Ovary (tissue), 7 donors: ENCODE measurements at regions not wholly inside any gene's neighbourhood (a gene's known extent, or its start where the extent isn't known, plus 50 kb on each side); places are given as distances from the start of the nearest gene placed in this dataset.
A peak's percentile ranks its signal among the peaks of the same experiment; 100 is the strongest.

Source experiments
- DNase-seq, 5 donors: peaks; one replicate each; pipeline ENCODE4 v3.0.0-alpha.2; 2019 to 2020
- H3K27ac ChIP-seq, 2 donors: fragments of 200-600 bp; one replicate each; pipeline versions ENCODE4 v1.5.1 to v1.8.0; 2019 to 2022
- H3K27me3 ChIP-seq: fragments of 200-600 bp; one replicate; pipeline ENCODE4 v1.8.0; 2022
- H3K36me3 ChIP-seq: fragments of 200-600 bp; sonication (generic); one replicate; pipeline ENCODE4 v1.5.1; 2019
- H3K4me1 ChIP-seq: one replicate; pipeline ENCODE4 v1.8.1; 2013; ENCODE audit warnings: mild to moderate bottlenecking, moderate library complexity; ENCODE audit not compliant: insufficient read depth
- H3K4me3 ChIP-seq: fragments of 200-600 bp; sonication (generic); one replicate; pipeline ENCODE4 v1.5.1; 2017
- H3K9me3 ChIP-seq, 2 donors: fragments of 200-600 bp in 1 of 2; sonication (generic) in 1 of 2; one replicate each; pipeline versions ENCODE4 v1.5.1 to v1.8.1; 2013 to 2019; ENCODE audit warnings: mild to moderate bottlenecking in 1 of 2, moderate library complexity in 1 of 2
- CTCF ChIP-seq, 3 donors: fragments of 450-650 bp in 2 of 3; fragments of 200-600 bp in 1 of 3; IDR thresholded peaks; one replicate each; pipeline versions ENCODE4 v1.5.1 to v1.8.0; 2016 to 2022; ENCODE audit warnings: antibody characterized with exemption in 3 of 3, mild to moderate bottlenecking in 1 of 3
- EP300 ChIP-seq: sonication (generic); formaldehyde crosslinking; IDR thresholded peaks from one replicate; pipeline ENCODE4 v1.6.1; 2017; ENCODE audit warnings: antibody characterized with exemption
- POLR2A ChIP-seq: fragments of 450-650 bp; IDR thresholded peaks from one replicate; pipeline ENCODE4 v1.6.1; 2017; ENCODE audit warnings: antibody characterized with exemption, mild to moderate bottlenecking, moderate library complexity
- WGBS, 3 donors: extraction: QIAGEN DNeasy Blood & Tissue Kit in 1 of 3; methylation state at CpG; one replicate each; pipeline versions ENCODE4 v1.1.5 to v1.1.7; 2013 to 2017; 5-methylcytosine and 5-hydroxymethylcytosine counted together
- intact Hi-C, 4 donors: fragments of 100-400 bp; cut with DNase I; formaldehyde crosslinking; loops; one replicate each; pipeline versions ENCODE4 v1.11.0 to v1.15.1; 2022 to 2023
- donor health status: DM: no; HTN: no; CAD: no; lungs with moderate emphysema.
- donor health status: DM: no; HTN: no; CAD: no.
- donor health status: Bipolar disorder and iron deficiency.
- donor health status: DM: no; HTN: no; CAD: no.
- donor health status: DM: yes; HTN: yes; CAD: no.

GRCh38 chrX:57848857-57849256 lies 61.4 kb downstream of the ZXDA start:
- Histone ChIP-seq H3K27ac (no peak overlapping the region), H3K4me1 (no peaks in the 10 kb centered on the region), H3K9me3 (no peaks in the 10 kb centered on the region), H3K36me3 (no peaks in the 10 kb centered on the region), H3K4me3 (no peak overlapping the region), H3K27me3 (no peaks in the 10 kb centered on the region)
- no peak for DNase-seq
- intact Hi-C loops, result no loop called here
- WGBS, 3 donors, result 58 to 72% (median 69%) methylated on average over 4 of the region's 4 CpGs
- no peak for TF ChIP-seq CTCF (IDR thresholded peaks at IDR 0.05)
- no peak for TF ChIP-seq EP300

- intact Hi-C loops, result loop anchor here in 2 of 4 donors (5.0 to 10.0 kb wide), 2 partner anchors 99 to 102 kb away; no protein-coding TSS in a partner anchor
- DNase-seq, result no peak
- TF ChIP-seq POLR2A, result no peak
- WGBS, 3 donors, result 46 to 58% (median 54%) methylated on average over 4 of the region's 4 CpGs
- Histone ChIP-seq H3K36me3 (no peaks in the 10 kb centered on the region), H3K27ac (no peak overlapping the region), H3K27me3 (no peaks in the 10 kb centered on the region), H3K4me3 (no peak overlapping the region), H3K9me3 (no peaks in the 10 kb centered on the region), H3K4me1 (no peaks in the 10 kb centered on the region)
Observed at GRCh38 chrX:57822818-57823217, 87.4 kb downstream of the ZXDA start.

- H3K4me3 ChIP-seq, result no peak overlapping the region
- no peak overlapping the region for H3K27ac ChIP-seq
- H3K27me3 ChIP-seq, result no peaks in the 10 kb centered on the region
- intact Hi-C loops, result loop anchor here in 2 of 4 donors (5.0 to 10.0 kb wide), 2 partner anchors 100 to 102 kb away; no protein-coding TSS in a partner anchor
- H3K9me3 ChIP-seq, result no peaks in the 10 kb centered on the region
- H3K36me3 ChIP-seq, result no peaks in the 10 kb centered on the region
- 49 to 52% (median 51%) methylated on average over 8 of the region's 8 CpGs for WGBS, 3 donors
- no peak for DNase-seq
- H3K4me1 ChIP-seq, result no peaks in the 10 kb centered on the region
- TF ChIP-seq POLR2A (no peak), EP300 (no peak), CTCF (IDR thresholded peaks at IDR 0.05) (no peak)
Observed at GRCh38 chrX:57822398-57822797, 87.9 kb downstream of the ZXDA start.

- no peak overlapping the region for H3K27ac ChIP-seq
- H3K4me1 ChIP-seq, result no peaks in the 10 kb centered on the region
- 21 to 28% (median 23%) methylated on average over 8 of the region's 8 CpGs for WGBS, 3 donors
- TF ChIP-seq POLR2A (no peak), CTCF (IDR thresholded peaks at IDR 0.05) (peak in 2 of 3 donors; percentile 61 to 70), EP300 (no peak)
- no peak overlapping the region for H3K4me3 ChIP-seq
- DNase-seq, result peak in 4 of 5 donors; percentile 8 to 42 (median 14)
- H3K9me3 ChIP-seq, result no peaks in the 10 kb centered on the region
- no peaks in the 10 kb centered on the region for H3K27me3 ChIP-seq
- intact Hi-C loops, result loop anchor here in 2 of 4 donors (5.0 to 10.0 kb wide), 2 partner anchors 100 to 103 kb away; no protein-coding TSS in a partner anchor
- no peaks in the 10 kb centered on the region for H3K36me3 ChIP-seq
Observed at GRCh38 chrX:57821703-57822387, 88.4 kb downstream of the ZXDA start.

- Histone ChIP-seq H3K27me3 (no peaks in the 10 kb centered on the region), H3K27ac (no peak overlapping the region), H3K36me3 (no peaks in the 10 kb centered on the region), H3K4me3 (no peak overlapping the region), H3K4me1 (no peaks in the 10 kb centered on the region), H3K9me3 (no peaks in the 10 kb centered on the region)
- 10 to 20% (median 13%) methylated on average over 2 of the region's 2 CpGs for WGBS, 3 donors
- intact Hi-C loops, result no loop called here
- DNase-seq, result no peak
- TF ChIP-seq EP300, result no peak
- TF ChIP-seq POLR2A, result no peak
- TF ChIP-seq CTCF (IDR thresholded peaks at IDR 0.05), result no peak
Observed at GRCh38 chrX:57817302-57817701, 93.0 kb downstream of the ZXDA start.
